Skeletal muscle satellite cell (primary cell): ENCODE measurements at regions not wholly inside any gene's neighbourhood (a gene's known extent, or its start where the extent isn't known, plus 50 kb on each side); places are given as distances from the start of the nearest gene placed in this dataset.

Experiments used
- H3K27me3 ChIP-seq: 2 replicates; pipeline ENCODE4 v1.7.0; 2013; ENCODE audit warnings: low read length; ENCODE audit not compliant: control insufficient read depth, insufficient read depth
- H3K36me3 ChIP-seq: 2 replicates; pipeline ENCODE4 v1.7.0; 2013; ENCODE audit warnings: mild to moderate bottlenecking, control low read depth, low read length; ENCODE audit not compliant: insufficient read depth
- H3K4me1 ChIP-seq: 2 replicates; pipeline ENCODE4 v1.7.0; 2013; ENCODE audit warnings: low read length; ENCODE audit not compliant: control insufficient read depth, insufficient read depth
- H3K4me2 ChIP-seq: 2 replicates; pipeline ENCODE4 v1.7.0; 2013; ENCODE audit warnings: mild to moderate bottlenecking, low read length
- H3K4me3 ChIP-seq: 2 replicates; pipeline ENCODE4 v1.7.0; 2013; ENCODE audit warnings: low read length
- H3K9ac ChIP-seq: 2 replicates; pipeline ENCODE4 v1.7.0; 2013; ENCODE audit warnings: mild to moderate bottlenecking, low read depth, low read length, moderate library complexity
- H3K9me3 ChIP-seq: replicated peaks from 2 replicates; pipeline ENCODE4 v1.7.0; 2013; ENCODE audit warnings: mild to moderate bottlenecking, control low read depth, low read length

- peak overlapping the region; percentile 17 for H3K4me3 ChIP-seq
- peak overlapping the region; percentile 63 for H3K4me2 ChIP-seq
- H3K4me1 ChIP-seq: peaks cover 45% of the 10 kb centered on the region
- peak overlapping the region; percentile 61 for H3K9ac ChIP-seq
- no peaks in the 10 kb centered on the region for H3K9me3 ChIP-seq
- no peaks in the 10 kb centered on the region for H3K36me3 ChIP-seq
- H3K27me3 ChIP-seq: no peaks in the 10 kb centered on the region
These were observed 67.8 kb upstream of the FAM47B start for GRCh38 chrX:34874763-34875162.

- Histone ChIP-seq H3K9me3 (no peaks in the 10 kb centered on the region), H3K4me2 (peak overlapping the region; percentile 63), H3K36me3 (no peaks in the 10 kb centered on the region), H3K27me3 (no peaks in the 10 kb centered on the region), H3K4me1 (peaks cover 49% of the 10 kb centered on the region), H3K4me3 (no peak overlapping the region), H3K9ac (peak overlapping the region; percentile 61)
These were observed 67.4 kb upstream of the FAM47B start for GRCh38 chrX:34875204-34875603.

GRCh38 chrX:34877436-34877835 lies 65.2 kb upstream of the FAM47B start:
- no peaks in the 10 kb centered on the region for H3K27me3 ChIP-seq
- H3K9ac ChIP-seq: peak overlapping the region; percentile 48
- peak overlapping the region; percentile 3 for H3K4me3 ChIP-seq
- peak overlapping the region; percentile 23 for H3K4me2 ChIP-seq
- no peaks in the 10 kb centered on the region for H3K36me3 ChIP-seq
- H3K4me1 ChIP-seq: peaks cover 60% of the 10 kb centered on the region
- no peaks in the 10 kb centered on the region for H3K9me3 ChIP-seq

- H3K36me3 ChIP-seq: no peaks in the 10 kb centered on the region
- no peaks in the 10 kb centered on the region for H3K27me3 ChIP-seq
- no peak overlapping the region for H3K9ac ChIP-seq
- H3K4me1 ChIP-seq: peaks cover 57% of the 10 kb centered on the region
- H3K4me3 ChIP-seq: no peak overlapping the region
- H3K9me3 ChIP-seq: no peaks in the 10 kb centered on the region
- no peak overlapping the region for H3K4me2 ChIP-seq
These were observed 63.2 kb upstream of the FAM47B start for GRCh38 chrX:34879346-34879745.

GRCh38 chrX:34879886-34880285 lies 62.7 kb upstream of the FAM47B start:
- H3K4me3 ChIP-seq: no peak overlapping the region
- no peaks in the 10 kb centered on the region for H3K9me3 ChIP-seq
- no peaks in the 10 kb centered on the region for H3K36me3 ChIP-seq
- H3K4me2 ChIP-seq: no peak overlapping the region
- H3K9ac ChIP-seq: no peak overlapping the region
- H3K4me1 ChIP-seq: peaks cover 57% of the 10 kb centered on the region
- H3K27me3 ChIP-seq: no peaks in the 10 kb centered on the region

- Histone ChIP-seq H3K4me1 (peaks cover 57% of the 10 kb centered on the region), H3K36me3 (no peaks in the 10 kb centered on the region), H3K4me3 (no peak overlapping the region), H3K9me3 (no peaks in the 10 kb centered on the region), H3K4me2 (peak overlapping the region; percentile 8), H3K9ac (no peak overlapping the region), H3K27me3 (no peaks in the 10 kb centered on the region)
These were observed 61.9 kb upstream of the FAM47B start for GRCh38 chrX:34880656-34881055.

GRCh38 chrX:34881671-34882070 lies 60.9 kb upstream of the FAM47B start:
- Histone ChIP-seq H3K36me3 (no peaks in the 10 kb centered on the region), H3K9ac (no peak overlapping the region), H3K9me3 (no peaks in the 10 kb centered on the region), H3K27me3 (no peaks in the 10 kb centered on the region), H3K4me3 (no peak overlapping the region), H3K4me1 (peaks cover 60% of the 10 kb centered on the region), H3K4me2 (no peak overlapping the region)

GRCh38 chrX:34884817-34885216 lies 57.8 kb upstream of the FAM47B start:
- H3K9ac ChIP-seq: peak overlapping the region; percentile 50
- H3K4me3 ChIP-seq: no peak overlapping the region
- no peaks in the 10 kb centered on the region for H3K27me3 ChIP-seq

GRCh38 chrX:34886011-34886410 lies 56.6 kb upstream of the FAM47B start:
- Histone ChIP-seq H3K4me1 (peaks cover 24% of the 10 kb centered on the region), H3K9ac (no peak overlapping the region), H3K27me3 (no peaks in the 10 kb centered on the region), H3K4me2 (no peak overlapping the region), H3K4me3 (no peak overlapping the region), H3K36me3 (no peaks in the 10 kb centered on the region), H3K9me3 (no peaks in the 10 kb centered on the region)

More at GRCh38 chrX:34884817-34885216, 57.8 kb upstream of the FAM47B start:
- peaks cover 35% of the 10 kb centered on the region for H3K4me1 ChIP-seq
- peak overlapping the region; percentile 64 for H3K4me2 ChIP-seq
- no peaks in the 10 kb centered on the region for H3K36me3 ChIP-seq
- H3K9me3 ChIP-seq: no peaks in the 10 kb centered on the region

GRCh38 chrX:34891391-34891790 lies 51.2 kb upstream of the FAM47B start:
- Histone ChIP-seq H3K9me3 (no peaks in the 10 kb centered on the region), H3K9ac (no peak overlapping the region), H3K4me1 (no peaks in the 10 kb centered on the region), H3K4me3 (no peak overlapping the region), H3K36me3 (no peaks in the 10 kb centered on the region), H3K27me3 (no peaks in the 10 kb centered on the region), H3K4me2 (no peak overlapping the region)
